HG02885 (cell line): ENCODE measurements at regions not wholly inside any gene's neighbourhood (a gene's known extent, or its start where the extent isn't known, plus 50 kb on each side); places are given as distances from the start of the nearest gene placed in this dataset.

Source experiments
- ATAC-seq: cut with Tn5 transposase; IDR thresholded peaks from one replicate; pipeline ENCODE4 v1.9.1; 2021; ENCODE audit warnings: mild to moderate bottlenecking; ENCODE audit not compliant: unreplicated experiment, poor library complexity

GRCh38 chr9:14403081-14403480 lies 89.1 kb upstream of the NFIB start:
- no peak for ATAC-seq

GRCh38 chr9:14402583-14402982 lies 88.6 kb upstream of the NFIB start:
- ATAC-seq: no peak

- ATAC-seq: no peak
These were observed 88.0 kb upstream of the NFIB start for GRCh38 chr9:14401911-14402310.

- ATAC-seq: no peak
These were observed 86.7 kb upstream of the NFIB start for GRCh38 chr9:14400658-14400995.

- ATAC-seq: no peak
These were observed 86.1 kb upstream of the NFIB start for GRCh38 chr9:14399756-14400657.

- no peak for ATAC-seq
These were observed 84.5 kb upstream of the NFIB start for GRCh38 chr9:14398473-14398872.

GRCh38 chr9:14396171-14396570 lies 82.2 kb upstream of the NFIB start:
- ATAC-seq: no peak

GRCh38 chr9:14395317-14396082 lies 81.6 kb upstream of the NFIB start:
- no peak for ATAC-seq

- ATAC-seq: no peak
These were observed 79.5 kb upstream of the NFIB start for GRCh38 chr9:14393418-14393817.

GRCh38 chr9:14391620-14392019 lies 77.7 kb upstream of the NFIB start:
- ATAC-seq: no peak

GRCh38 chr9:14389657-14390056 lies 75.7 kb upstream of the NFIB start:
- ATAC-seq: no peak

- no peak for ATAC-seq
These were observed 75.2 kb upstream of the NFIB start for GRCh38 chr9:14389146-14389545.

- no peak for ATAC-seq
These were observed 69.8 kb upstream of the NFIB start for GRCh38 chr9:14383773-14384172.

- no peak for ATAC-seq
These were observed 69.4 kb upstream of the NFIB start for GRCh38 chr9:14383294-14383693.

- ATAC-seq: no peak
These were observed 66.3 kb upstream of the NFIB start for GRCh38 chr9:14380061-14380836.

GRCh38 chr9:14379280-14379679 lies 65.3 kb upstream of the NFIB start:
- no peak for ATAC-seq

GRCh38 chr9:14373706-14374105 lies 59.8 kb upstream of the NFIB start:
- ATAC-seq: no peak

GRCh38 chr9:14373336-14373666 lies 59.4 kb upstream of the NFIB start:
- ATAC-seq: no peak

GRCh38 chr9:14372437-14373335 lies 58.7 kb upstream of the NFIB start:
- no peak for ATAC-seq

GRCh38 chr9:14369011-14369410 lies 55.1 kb upstream of the NFIB start:
- no peak for ATAC-seq
